GM18498 (cell line): ENCODE measurements at regions not wholly inside any gene's neighbourhood (a gene's known extent, or its start where the extent isn't known, plus 50 kb on each side); places are given as distances from the start of the nearest gene placed in this dataset.

ENCODE experiments used
- ATAC-seq: cut with Tn5 transposase; IDR thresholded peaks from one replicate; pipeline ENCODE4 v1.9.1; 2021; ENCODE audit warnings: mild to moderate bottlenecking, moderate library complexity; ENCODE audit not compliant: unreplicated experiment

DNA sequence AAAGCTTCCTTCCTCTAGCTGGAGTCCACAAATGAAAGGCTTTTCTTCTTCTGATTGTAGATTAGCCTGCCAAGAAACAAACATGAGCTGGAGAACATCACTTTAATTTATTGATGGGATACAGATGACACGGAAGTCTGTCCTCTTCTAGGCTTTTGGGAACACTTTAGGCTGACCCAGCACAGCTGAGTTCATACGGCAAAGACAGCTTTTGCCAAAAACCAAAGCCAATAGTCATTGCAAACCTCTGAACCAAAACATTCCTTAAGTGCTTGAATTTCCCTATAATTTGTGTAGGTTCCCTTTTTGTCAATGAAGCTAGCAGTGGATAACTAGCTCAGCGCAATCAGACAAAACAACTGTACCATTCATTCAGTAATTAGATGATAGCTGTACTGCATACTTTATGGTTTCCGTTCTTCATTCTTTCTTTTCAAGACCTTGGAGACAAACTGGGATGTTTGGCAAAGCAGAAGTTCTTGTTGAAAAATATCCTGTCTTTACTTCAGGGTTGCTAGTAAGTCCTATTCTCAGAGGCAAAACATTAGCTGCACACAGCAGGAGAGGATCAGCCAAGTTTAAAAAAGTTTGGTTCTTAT is 95.7 kb upstream of the SPRY2 start:
- no peak for ATAC-seq

- no peak for ATAC-seq
Observed at GRCh38 chr13:80430561-80430960, 89.6 kb upstream of the SPRY2 start.

- ATAC-seq = no peak
Observed at GRCh38 chr13:80428349-80429096, 87.6 kb upstream of the SPRY2 start.

DNA sequence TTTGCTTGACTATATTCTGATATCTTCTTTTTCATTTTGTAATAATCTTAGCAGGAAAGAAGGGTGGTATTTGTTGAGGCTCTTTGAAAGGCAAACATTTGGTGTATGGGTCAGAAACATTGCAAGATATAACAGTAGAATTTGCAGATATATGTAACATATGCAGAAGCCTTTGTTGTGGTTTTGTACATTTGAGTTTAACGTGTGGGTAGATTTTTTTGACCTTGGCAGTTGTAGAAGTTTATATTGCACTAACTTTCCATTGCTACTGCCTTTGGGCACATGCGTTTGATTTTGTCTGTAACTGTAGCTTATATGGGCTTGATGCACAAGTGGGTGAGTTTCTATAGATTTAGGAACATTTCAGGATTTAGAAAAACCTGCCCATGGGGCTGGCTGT is 78.5 kb upstream of the SPRY2 start:
- ATAC-seq = no peak

GRCh38 chr13:80413611-80414010 is 72.7 kb upstream of the SPRY2 start:
- no peak for ATAC-seq

DNA sequence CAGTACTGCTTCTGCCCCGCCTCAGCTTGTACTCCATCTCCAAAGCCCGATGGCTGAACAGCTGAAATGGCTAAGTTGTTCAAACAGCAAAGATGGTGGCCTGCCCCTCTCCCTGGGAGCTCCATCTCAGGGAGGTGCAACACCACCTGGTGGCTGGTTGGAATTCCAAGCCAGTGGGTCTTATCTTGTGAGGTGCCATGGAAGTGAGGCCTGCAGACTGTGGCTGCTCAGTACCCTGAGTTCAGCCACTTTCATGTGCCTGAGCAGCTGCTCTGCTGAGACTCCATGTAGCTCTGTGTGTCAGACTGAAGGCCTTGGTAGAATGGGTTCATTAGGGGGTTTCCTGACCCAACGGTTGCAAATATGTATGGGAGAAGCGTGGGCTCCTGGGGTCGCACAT is 67.3 kb upstream of the SPRY2 start:
- ATAC-seq = no peak

DNA sequence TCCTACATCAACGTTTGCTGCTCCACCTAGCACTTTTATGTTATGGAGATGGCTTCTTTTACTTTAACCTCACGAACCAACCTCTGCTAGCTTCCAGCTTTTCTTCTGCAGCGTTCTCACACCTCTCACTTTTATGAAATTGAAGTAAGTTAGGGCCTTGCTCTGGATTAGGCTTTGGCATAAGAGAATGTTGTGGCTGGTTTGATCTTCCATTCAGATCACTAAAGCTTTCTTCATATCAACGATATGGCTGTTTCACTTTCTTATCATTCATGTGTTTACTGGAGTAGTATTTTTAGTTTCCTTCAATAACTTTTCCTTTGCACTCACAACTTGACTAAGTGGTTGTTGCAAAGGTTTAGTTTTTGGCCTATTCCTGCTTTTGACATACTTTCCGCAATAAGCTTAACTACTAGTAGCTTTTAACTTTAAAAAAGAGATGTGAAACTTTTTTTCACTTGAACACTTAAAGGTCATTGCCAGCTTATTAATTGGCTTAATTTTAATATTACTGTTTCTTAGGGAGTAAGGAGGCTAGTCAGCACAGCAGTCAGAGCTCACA is 60.0 kb upstream of the SPRY2 start:
- ATAC-seq = no peak

DNA sequence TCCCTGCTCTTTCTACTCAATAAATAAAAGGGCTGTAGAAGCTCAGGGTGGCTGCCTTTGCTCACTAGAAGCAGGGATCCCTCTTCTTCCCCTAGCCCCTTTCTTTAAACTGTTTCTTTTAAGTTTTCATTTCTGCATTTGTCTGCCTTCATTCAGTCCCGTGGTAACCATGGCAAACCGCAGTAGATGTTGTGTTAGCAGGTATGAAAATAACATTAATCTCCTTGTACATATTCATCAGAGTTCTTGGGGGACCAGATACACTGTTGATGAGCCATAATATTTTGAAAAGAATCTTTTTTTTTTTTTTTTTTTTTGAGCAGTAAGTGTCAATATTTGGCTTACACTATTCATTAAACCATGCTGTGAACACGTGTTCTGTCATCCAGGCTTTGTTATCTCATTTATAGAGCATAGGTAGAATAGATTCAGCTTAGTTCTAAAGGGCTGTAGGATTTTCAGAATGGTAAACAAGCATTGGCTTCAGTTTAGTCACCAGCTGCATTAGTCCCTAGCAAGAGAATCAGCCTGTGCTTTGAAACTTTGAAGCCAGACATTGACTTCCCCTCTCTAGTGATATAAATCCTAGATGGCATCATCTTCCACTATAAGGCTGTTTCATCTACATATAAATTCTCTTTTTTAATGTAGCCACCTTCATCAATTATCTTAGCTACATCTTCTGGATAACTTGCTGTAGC is 59.4 kb upstream of the SPRY2 start:
- ATAC-seq = peak; percentile 46

DNA sequence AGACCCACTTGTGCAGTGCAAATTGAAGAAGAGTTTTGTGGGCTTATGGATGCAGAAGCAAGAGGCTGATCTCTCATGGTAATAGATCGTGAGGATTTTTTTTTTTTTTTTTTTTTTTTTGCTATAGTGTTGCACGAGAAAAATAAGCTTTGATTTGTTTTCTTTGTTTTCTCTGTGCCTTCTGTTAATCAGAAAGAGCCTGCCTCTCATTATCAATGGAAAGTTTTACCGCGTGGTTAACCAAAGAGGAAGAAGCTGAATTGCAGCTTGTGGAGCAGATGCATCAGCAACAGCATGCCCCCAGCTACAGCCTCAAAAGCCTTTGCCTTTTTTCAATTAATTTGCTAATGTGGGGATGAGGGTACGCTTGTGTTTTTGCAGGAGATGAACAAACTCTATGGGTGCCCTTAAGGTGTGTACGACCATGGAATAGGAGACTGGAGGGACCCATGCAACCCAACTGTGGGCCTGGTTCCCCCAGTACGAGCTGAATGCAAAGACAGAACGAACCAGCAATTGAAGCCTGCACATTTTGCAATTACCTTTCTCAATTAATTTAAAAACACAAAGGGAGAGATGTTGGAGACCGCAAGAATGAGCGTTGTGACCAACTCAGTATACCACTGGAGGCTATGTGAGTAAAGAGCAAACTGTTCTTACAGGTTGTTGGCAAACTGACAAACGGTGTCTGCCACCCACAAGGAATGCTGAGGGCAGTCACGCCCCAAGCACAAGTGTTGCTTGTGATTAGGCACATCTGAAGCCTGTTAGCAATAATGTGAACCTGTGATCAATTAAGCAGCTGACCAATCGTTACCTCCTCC is 58.6 kb upstream of the SPRY2 start:
- ATAC-seq = peak; percentile 55
